ENCODE measurements at regions not wholly inside any gene's neighbourhood (a gene's known extent, or its start where the extent isn't known, plus 50 kb on each side); places are given as distances from the start of the nearest gene placed in this dataset.

- TF ChIP-seq ZNF8 (CRISPR knock-in tag; IDR thresholded peaks at IDR 0.05), result no peak
- TF ChIP-seq ARNTL (CRISPR knock-in tag; IDR thresholded peaks at IDR 0.05; ENCODE audit: borderline replicate concordance, low read depth), result no peak
- TF ChIP-seq RARB (CRISPR knock-in tag; IDR thresholded peaks at IDR 0.05), result no peak
- no peak for TF ChIP-seq PPARA (CRISPR knock-in tag; IDR thresholded peaks at IDR 0.05; ENCODE audit: borderline replicate concordance)
- TF ChIP-seq ZNF70 (CRISPR knock-in tag; IDR thresholded peaks at IDR 0.05), result no peak
- TF ChIP-seq, protein P1, sequence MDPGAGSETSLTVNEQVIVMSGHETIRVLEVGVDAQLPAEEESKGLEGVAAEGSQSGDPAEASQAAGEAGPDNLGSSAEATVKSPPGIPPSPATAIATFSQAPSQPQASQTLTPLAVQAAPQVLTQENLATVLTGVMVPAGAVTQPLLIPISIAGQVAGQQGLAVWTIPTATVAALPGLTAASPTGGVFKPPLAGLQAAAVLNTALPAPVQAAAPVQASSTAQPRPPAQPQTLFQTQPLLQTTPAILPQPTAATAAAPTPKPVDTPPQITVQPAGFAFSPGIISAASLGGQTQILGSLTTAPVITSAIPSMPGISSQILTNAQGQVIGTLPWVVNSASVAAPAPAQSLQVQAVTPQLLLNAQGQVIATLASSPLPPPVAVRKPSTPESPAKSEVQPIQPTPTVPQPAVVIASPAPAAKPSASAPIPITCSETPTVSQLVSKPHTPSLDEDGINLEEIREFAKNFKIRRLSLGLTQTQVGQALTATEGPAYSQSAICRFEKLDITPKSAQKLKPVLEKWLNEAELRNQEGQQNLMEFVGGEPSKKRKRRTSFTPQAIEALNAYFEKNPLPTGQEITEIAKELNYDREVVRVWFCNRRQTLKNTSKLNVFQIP (CRISPR knock-in tag; IDR thresholded peaks at IDR 0.05; ENCODE audit: borderline replicate concordance, low read depth), result no peak
- ATAC-seq, result no peak
Observed at GRCh38 chr5:154679501-154679900, 75.7 kb upstream of the LARP1 start.

- no peak for ATAC-seq
- TF ChIP-seq CSDC2 (CRISPR knock-in tag; IDR thresholded peaks at IDR 0.05), result no peak
- TF ChIP-seq, protein P2, sequence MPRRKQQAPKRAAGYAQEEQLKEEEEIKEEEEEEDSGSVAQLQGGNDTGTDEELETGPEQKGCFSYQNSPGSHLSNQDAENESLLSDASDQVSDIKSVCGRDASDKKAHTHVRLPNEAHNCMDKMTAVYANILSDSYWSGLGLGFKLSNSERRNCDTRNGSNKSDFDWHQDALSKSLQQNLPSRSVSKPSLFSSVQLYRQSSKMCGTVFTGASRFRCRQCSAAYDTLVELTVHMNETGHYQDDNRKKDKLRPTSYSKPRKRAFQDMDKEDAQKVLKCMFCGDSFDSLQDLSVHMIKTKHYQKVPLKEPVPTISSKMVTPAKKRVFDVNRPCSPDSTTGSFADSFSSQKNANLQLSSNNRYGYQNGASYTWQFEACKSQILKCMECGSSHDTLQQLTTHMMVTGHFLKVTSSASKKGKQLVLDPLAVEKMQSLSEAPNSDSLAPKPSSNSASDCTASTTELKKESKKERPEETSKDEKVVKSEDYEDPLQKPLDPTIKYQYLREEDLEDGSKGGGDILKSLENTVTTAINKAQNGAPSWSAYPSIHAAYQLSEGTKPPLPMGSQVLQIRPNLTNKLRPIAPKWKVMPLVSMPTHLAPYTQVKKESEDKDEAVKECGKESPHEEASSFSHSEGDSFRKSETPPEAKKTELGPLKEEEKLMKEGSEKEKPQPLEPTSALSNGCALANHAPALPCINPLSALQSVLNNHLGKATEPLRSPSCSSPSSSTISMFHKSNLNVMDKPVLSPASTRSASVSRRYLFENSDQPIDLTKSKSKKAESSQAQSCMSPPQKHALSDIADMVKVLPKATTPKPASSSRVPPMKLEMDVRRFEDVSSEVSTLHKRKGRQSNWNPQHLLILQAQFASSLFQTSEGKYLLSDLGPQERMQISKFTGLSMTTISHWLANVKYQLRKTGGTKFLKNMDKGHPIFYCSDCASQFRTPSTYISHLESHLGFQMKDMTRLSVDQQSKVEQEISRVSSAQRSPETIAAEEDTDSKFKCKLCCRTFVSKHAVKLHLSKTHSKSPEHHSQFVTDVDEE (CRISPR knock-in tag; IDR thresholded peaks at IDR 0.05), result no peak
- no peak for TF ChIP-seq ZNF8 (CRISPR knock-in tag; IDR thresholded peaks at IDR 0.05)
- TF ChIP-seq, protein P3, sequence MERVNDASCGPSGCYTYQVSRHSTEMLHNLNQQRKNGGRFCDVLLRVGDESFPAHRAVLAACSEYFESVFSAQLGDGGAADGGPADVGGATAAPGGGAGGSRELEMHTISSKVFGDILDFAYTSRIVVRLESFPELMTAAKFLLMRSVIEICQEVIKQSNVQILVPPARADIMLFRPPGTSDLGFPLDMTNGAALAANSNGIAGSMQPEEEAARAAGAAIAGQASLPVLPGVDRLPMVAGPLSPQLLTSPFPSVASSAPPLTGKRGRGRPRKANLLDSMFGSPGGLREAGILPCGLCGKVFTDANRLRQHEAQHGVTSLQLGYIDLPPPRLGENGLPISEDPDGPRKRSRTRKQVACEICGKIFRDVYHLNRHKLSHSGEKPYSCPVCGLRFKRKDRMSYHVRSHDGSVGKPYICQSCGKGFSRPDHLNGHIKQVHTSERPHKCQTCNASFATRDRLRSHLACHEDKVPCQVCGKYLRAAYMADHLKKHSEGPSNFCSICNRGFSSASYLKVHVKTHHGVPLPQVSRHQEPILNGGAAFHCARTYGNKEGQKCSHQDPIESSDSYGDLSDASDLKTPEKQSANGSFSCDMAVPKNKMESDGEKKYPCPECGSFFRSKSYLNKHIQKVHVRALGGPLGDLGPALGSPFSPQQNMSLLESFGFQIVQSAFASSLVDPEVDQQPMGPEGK (CRISPR knock-in tag; IDR thresholded peaks at IDR 0.05; ENCODE audit: borderline replicate concordance), result no peak
- no peak for TF ChIP-seq ZFP3 (CRISPR knock-in tag; IDR thresholded peaks at IDR 0.05)
Observed at GRCh38 chr5:154677921-154678320, 77.3 kb upstream of the LARP1 start.

DNA sequence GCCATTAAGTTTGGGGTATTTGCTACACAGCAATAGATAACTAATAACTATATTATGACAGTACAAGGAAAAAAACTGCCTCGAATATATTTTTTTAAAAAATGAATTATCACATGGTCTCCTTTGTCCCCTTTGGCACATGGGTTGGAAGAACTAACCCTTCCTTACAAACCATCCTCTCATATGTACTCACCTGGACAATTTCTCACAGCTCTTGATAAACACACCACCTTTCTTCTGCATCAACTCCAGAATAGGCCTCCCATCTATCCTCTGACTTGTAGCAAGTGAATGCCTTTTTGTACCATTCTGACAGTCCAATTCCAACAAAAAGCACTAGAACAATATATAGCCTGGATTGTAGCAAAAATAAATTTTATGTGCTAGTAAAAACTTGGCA, 78.7 kb upstream of the LARP1 start:
- TF ChIP-seq ZNF8 (CRISPR knock-in tag; IDR thresholded peaks at IDR 0.05) (no peak), RARB (CRISPR knock-in tag; IDR thresholded peaks at IDR 0.05) (no peak), TOX (CRISPR knock-in tag; IDR thresholded peaks at IDR 0.05; ENCODE audit: borderline replicate concordance) (no peak), OSR1 (CRISPR knock-in tag; IDR thresholded peaks at IDR 0.05) (no peak), ZNF565 (CRISPR knock-in tag; conservative IDR thresholded peaks at IDR 0.05; ENCODE audit: low read depth) (no peak), CSDC2 (CRISPR knock-in tag; IDR thresholded peaks at IDR 0.05) (no peak), ZNF70 (CRISPR knock-in tag; IDR thresholded peaks at IDR 0.05) (no peak), PPARA (CRISPR knock-in tag; IDR thresholded peaks at IDR 0.05; ENCODE audit: borderline replicate concordance) (no peak), ZC3H10 (CRISPR knock-in tag; IDR thresholded peaks at IDR 0.05) (no peak), ZFP3 (CRISPR knock-in tag; IDR thresholded peaks at IDR 0.05) (no peak), ISL1 (CRISPR knock-in tag; IDR thresholded peaks at IDR 0.05) (no peak)
- TF ChIP-seq, protein P4, sequence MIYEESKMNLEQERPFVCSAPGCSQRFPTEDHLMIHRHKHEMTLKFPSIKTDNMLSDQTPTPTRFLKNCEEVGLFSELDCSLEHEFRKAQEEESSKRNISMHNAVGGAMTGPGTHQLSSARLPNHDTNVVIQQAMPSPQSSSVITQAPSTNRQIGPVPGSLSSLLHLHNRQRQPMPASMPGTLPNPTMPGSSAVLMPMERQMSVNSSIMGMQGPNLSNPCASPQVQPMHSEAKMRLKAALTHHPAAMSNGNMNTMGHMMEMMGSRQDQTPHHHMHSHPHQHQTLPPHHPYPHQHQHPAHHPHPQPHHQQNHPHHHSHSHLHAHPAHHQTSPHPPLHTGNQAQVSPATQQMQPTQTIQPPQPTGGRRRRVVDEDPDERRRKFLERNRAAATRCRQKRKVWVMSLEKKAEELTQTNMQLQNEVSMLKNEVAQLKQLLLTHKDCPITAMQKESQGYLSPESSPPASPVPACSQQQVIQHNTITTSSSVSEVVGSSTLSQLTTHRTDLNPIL (CRISPR knock-in tag; IDR thresholded peaks at IDR 0.05; ENCODE audit: low read depth), result no peak
- TF ChIP-seq, protein P5, sequence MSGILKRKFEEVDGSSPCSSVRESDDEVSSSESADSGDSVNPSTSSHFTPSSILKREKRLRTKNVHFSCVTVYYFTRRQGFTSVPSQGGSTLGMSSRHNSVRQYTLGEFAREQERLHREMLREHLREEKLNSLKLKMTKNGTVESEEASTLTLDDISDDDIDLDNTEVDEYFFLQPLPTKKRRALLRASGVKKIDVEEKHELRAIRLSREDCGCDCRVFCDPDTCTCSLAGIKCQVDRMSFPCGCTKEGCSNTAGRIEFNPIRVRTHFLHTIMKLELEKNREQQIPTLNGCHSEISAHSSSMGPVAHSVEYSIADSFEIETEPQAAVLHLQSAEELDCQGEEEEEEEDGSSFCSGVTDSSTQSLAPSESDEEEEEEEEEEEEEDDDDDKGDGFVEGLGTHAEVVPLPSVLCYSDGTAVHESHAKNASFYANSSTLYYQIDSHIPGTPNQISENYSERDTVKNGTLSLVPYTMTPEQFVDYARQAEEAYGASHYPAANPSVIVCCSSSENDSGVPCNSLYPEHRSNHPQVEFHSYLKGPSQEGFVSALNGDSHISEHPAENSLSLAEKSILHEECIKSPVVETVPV (CRISPR knock-in tag; IDR thresholded peaks at IDR 0.05), result no peak
- TF ChIP-seq, protein P1 (CRISPR knock-in tag; IDR thresholded peaks at IDR 0.05; ENCODE audit: borderline replicate concordance, low read depth), result no peak
- TF ChIP-seq, protein P3 (CRISPR knock-in tag; IDR thresholded peaks at IDR 0.05; ENCODE audit: borderline replicate concordance), result no peak
- no peak for ATAC-seq
